GM18861 (cell line): ENCODE measurements at regions not wholly inside any gene's neighbourhood (a gene's known extent, or its start where the extent isn't known, plus 50 kb on each side); places are given as distances from the start of the nearest gene placed in this dataset.
"Not testable (repeated sequence)": the region's sequence is repeated elsewhere in the genome, so short reads cannot be mapped to it uniquely, and the experiment has no call there.

Source experiments
- ATAC-seq: cut with Tn5 transposase; IDR thresholded peaks from one replicate; pipeline ENCODE4 v1.9.1; 2021; ENCODE audit not compliant: unreplicated experiment

DNA sequence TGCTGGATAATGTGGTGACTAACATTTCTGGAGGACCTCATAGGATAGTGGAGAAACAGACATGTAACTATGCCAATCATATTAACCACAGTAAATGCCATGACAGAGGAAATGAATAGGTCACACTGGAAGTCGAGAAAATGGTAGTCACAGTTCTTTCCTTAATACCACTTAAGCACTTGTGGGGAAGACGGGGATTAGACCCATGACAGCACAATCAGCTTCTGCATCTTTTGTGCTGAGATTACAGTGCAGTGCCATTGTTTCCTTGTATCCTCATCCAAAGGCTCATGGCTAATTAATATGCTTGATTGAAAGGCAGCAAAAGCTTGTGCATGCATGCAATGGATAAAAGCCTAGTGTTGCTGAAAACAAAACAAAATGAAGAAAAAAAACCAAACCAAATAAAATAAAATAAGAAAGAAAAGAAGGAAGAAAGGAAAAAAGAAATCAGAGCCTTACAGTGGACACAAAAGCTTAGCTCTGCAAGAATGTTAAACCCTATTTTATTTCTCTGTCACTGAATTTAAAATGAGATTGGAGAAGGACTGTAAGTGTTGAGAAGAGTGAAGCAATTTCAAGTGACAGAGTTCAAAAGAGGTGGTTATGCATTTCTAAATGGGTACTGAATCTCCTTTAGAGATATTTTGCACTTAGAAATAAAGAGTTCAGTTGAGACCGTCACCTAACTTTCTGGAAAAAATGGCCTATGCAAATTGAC is 1011.9 kb downstream of the CDH8 start:
- ATAC-seq = no peak

DNA sequence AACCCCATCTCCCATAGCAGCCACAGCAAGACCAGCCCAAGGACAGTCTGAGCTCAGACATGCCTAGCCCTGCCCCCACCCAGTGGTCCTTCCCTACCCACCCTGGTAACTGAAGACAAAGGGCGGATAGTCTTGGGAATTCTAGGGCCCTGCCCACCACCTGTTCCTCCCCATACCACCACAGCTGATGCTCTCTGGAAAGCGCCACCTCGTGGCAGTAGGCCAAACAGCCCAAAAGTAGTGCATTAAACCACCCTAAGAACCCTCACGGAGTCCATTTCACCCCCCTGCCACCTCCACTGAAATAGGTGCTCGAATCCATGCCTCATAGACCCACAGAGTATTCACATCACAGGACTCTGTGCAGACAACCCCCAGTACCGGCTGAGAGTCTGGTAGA is 1021.4 kb downstream of the CDH8 start:
- ATAC-seq = no peak

DNA sequence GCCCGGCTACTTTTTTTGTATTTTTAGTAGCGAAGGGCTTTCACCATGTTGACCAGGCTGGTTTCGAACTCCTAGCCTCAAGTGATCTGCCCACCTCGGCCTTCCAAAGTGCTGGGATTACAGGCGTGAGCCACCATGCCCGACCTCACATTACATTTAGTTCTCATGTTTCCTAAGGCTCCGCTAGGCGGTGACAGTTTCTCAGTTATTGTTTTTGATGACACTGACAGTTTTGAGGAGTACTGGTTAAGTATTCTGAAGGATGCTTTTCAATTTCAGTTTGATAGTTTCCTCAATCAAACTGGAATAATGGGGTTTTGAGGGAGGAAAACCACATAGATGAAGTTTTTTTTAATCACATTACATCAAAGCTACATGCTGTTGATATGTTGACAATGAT is 1028.5 kb downstream of the CDH8 start:
- ATAC-seq = no peak

DNA sequence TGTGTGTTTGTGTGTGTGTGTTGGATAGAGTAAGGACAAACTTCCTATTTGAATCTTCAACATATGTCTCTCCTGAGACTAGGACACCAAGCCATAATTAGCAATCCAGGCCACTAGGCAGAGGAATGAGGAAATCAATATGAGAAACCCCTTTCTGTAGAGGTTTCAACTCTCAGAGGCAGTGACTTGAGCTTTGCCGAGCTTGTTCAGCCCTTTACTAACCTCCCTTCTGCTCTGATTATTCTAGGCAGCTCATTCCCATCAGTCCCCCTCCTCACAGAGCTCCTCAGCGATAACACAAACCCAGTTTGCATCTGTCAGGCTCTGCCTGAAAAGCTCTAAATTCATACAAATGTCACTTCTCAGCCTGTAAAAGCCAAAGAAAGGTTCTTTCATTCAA is 1030.3 kb downstream of the CDH8 start:
- no peak for ATAC-seq

DNA sequence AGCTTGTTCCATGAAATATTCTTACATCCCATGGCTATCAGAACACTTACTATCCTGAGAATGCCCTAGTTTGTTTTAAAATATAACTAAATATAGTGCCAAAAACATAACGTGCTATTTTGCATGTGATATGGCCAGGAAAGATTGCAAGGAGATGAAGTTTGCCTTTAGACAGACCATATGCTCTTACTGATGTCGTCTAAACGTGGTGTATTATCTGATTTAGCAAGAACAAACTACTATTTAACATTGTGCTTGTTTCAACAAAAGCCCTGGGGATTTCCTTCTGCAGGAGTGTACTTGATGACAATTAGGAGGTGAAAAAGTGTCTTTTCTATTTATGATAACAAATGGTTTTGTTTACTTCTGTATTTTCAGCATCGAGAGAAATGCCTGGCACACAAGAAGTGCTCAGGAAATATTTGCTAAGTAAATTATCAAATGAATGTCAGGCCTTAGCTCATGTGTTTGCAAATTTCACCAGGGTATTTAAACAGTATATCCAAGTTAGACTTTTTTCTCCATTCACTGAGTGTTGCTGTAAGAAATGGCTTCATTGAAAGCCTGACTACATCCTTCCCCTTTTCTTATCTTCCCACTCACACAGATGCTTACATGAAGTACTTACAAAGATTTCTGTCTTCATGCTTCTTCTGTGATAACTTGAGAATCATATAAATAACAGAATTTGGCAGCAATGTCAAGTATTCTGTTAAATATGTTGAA is 1033.6 kb downstream of the CDH8 start:
- no peak for ATAC-seq

DNA sequence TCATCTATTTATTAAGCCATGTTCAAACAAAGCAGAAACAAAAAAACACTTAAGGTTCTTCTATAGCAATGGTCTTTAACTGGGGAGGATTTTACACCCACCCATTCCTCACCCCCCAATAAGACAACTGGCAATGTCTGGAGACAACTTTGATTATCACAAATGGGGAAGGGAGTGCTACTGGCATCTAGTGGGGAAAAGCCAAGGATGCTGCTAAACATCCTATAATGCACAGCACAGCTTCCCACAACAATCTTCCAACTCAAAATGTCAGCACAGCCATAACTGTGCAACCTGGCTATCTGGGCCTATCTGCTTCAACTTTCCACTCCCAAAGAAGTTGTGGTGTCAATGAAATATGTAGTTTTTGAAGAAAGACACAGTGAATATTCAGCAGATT is 1044.4 kb downstream of the CDH8 start:
- no peak for ATAC-seq

DNA sequence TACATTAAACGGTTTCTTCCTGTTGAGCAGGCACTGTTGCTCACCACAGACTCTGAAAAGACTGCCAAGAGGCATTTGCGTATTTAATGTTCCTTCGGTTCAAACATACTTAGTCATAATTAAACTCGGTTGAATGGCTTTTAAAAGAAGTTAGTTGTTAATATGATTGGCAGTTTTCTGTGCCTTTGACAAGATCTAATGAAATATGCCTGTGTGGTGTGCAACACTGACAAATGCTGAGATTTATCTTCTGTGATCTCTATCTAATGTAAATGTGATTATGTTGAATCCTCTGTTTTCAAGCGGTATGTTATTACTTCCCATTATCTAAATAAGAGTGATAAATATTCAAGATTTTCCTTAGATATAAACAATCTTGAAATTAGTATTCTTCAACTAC is 1046.6 kb downstream of the CDH8 start:
- no peak for ATAC-seq

DNA sequence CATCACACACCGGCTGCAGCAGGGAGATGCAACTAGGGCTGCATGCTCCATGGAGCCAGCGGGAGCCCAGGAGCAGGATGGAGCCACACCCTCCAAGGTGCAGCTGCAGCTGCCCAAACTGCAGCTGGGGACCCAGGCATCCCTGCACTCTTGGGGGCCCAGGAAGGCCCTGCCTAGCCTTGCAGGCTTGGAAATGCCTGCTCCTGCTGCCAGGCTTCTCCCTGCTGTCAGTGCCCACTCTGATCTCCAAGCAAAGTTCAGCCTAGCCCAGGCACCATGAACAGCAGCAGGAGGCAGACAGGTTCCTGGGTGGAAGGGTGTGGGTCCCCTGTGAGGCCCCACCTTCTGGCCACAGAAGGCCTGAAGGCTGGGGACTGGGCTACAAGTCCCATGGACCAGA is 1057.1 kb downstream of the CDH8 start:
- ATAC-seq = no peak

DNA sequence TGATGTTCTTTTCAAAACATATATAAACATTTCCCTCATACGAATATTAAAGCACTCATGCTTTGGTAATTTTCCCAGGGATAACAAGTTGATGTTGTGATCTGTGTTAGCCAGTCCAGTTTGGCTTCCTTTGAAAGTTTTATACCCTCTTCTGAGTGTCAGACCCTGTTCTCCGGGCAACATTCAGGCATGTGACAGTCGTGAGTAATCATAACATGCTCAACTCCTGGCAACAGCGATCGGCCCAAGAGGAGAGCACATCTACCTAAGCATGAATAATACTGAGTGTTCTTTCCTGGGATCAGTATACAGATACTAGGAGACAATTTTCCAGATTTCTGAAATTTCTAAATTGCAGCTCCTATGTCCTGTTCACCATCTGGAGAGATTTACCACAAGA is 1086.4 kb downstream of the CDH8 start:
- no peak for ATAC-seq

DNA sequence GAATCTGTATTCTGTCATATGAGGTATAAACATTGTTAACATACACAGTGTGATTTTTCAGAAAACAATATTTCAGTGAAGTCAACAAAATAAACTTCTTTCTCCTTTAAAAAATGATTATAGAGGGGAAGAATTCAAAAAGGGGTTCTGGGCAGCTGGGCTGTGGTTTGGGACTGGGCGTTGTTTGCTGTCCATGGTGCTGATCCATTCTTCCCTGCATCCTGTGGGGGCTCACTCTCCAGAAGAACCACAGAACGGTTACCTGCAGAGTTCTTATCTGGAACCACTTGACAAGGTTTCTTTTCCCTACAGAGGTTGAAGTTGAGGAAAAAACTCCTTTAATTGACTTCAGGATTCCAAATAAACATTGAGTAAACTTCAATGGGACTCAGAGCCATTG is 1091.0 kb downstream of the CDH8 start:
- ATAC-seq = no peak

DNA sequence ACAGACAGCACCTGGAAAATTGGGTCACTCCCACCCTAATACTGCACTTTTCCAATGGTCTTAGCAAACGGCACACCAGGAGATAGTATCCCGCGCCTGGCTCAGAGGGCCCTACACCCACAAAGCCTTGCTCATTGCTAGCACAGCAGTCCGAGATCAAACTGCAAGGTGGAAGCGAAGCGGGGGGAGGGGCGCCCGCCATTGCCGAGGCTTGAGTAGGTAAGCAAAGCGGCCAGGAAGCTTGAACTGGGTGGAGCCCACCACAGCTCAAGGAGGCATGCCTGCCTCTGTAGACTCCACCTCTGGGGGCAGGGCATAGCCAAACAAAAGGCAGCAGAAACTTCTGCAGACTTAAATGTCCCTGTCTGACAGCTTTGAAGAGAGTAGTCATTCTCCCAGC is 1100.0 kb downstream of the CDH8 start:
- not testable (repeated sequence) for ATAC-seq

DNA sequence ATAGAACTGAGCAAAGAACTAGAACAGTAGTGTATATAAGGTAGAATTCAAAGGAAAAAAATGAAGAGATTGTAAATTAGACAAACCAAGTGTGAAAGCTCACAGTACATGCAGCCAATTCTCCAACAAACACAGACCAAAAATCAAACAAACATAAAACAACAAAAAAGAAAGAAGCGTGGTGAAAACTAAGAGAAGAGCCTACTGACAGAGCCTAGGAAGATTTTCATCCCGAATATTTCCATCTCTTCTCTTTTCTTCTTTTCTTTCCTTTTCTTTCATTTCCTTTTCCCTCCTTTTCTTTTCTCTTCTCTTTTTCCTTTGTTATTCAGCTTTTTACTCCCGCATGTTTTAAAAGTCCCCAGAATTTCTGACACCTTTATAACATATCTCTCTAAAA is 1103.6 kb downstream of the CDH8 start:
- no peak for ATAC-seq

DNA sequence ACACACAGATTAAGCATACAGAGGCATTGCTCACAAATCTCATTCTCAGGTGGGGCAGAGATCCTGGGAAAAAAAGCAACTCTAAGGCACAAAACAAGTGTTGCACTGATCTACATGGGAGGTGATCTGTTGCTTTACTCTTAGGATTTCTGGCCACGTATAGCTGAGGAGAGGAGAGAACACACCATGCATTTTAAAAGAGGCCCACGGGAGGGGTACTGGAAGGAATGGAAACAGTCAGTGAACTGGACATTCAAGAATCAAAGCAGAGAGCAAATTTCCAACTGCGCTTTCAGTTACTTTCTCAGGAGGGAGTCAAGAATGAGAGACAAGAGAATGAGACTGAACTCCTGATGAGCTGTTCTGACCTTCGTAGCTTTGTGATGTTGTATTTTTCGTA is 1105.9 kb downstream of the CDH8 start:
- ATAC-seq = no peak

DNA sequence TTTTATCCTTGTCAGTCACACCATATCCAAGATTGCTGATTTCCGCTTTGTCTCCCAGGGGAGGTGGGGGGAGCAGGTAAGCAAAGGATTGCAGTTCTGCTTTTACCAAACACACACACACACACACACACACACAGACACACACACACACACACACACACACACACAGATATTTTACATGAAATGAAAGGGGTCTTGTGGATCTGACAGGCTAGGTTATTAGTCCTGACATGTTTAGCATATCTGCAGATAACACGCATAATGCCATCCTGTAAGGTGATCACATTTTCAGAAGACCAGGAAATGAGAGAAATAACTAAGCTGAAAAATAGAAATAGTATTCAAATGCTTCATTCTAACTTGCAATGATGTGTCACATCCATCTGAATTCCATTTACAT is 1113.3 kb downstream of the CDH8 start:
- ATAC-seq = no peak

DNA sequence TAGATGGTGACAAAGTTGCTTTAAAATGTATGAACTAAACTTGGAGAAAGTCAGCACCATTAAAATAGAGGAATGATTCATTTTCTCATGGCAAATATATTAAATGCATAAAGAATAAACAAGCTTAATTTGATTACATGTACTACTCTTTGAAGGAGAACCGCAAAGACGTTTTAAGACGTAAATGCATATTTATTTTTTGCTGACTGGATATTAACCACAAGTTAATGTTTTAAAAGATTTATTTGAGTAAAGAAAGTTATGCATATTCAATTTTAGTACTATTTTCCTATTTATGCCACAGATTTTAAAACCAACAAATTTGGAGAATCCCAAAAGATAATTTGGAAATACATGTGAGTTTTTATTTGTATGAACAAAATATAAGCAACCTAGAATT is 1121.9 kb downstream of the CDH8 start:
- ATAC-seq = no peak

DNA sequence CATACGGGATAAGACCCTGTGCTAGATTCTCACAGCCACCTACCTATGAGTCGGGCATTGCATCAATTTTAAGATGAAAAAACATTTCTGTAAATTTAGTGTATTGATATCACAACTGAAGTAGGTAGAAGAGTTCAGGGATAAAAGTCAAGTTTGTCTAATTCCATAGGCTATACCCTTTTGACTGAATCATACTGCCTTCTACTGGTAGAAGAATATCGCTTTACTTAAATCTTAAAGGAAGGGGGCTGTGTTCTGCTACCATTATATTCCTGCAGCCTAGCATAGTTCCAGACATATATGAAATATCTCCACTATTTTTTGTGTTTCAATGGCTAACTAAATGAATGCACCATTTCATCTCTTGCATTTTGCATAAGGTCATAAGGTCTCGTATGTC is 1128.6 kb downstream of the CDH8 start:
- no peak for ATAC-seq

DNA sequence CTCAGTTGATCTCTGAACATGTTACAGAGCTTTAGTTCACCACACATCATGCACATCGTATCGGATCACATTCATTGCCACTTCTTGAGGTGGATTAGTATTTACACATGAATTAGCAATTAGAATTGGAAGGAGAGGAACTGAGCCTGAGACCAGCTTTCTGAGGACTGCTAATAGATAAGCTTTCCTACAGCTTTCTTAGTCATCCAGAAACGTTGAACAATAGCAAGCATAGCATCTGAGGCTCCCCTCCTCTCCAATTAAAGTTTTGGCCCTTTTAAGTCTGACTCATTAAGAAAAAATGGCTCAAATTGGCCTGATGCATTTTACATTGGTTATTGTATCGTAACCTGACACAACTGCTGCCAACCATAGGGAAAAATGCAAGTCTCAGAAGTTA is 1130.4 kb downstream of the CDH8 start:
- no peak for ATAC-seq

DNA sequence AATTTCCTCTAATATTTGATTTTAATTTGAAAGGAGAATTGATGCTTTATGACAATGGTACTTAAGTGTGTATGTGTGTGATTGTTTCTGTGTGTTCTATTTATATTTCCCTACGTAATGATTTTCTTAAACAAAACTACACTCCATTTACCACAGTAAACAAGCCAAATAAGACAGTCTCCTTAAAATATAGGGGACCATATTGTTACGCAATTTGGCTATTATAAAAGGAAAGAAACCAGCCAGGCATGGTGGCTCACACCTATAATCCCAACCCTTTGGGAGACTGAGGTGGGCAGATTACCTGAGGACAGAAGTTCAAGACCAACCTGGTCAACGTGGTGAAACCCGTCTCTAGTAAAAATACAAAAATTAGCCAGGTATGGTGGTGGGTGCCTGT is 1134.1 kb downstream of the CDH8 start:
- no peak for ATAC-seq

DNA sequence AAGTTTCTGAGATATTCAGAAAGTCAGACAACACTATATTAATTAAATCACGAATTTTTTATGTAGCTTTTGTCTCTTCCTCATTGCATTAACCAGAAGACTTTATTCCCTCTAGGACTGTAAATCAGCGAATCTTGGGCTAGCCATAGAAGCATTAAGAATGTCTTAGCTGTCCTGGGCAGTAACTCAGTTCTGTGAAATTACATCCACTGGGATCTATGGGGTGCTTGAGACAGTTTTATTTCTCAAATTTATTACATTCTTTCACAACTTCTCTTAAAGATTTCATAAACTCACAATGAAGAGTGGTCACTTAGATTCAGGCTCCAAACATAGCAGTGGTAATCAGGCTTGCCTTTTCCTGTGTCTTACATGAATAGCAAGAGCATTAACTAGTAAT is 1153.4 kb downstream of the CDH8 start:
- ATAC-seq = no peak

DNA sequence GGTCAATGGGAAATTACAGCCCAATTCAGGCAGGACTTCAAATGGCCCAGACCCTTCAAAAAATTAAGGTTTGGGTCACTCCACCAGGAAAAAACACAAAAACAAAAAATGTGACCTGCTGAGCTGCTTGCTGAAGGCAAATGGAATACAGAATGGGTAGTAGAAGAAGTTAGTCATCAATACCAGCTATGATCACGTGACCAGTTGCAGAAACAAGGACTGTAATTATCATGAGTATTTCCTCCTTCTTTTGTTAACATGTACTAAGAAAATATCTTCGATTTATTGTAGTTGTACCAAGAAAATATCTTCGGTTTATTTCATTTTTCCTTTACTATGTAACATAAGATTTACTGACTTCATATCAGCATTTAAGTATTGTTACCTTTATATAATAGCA is 1183.6 kb downstream of the CDH8 start:
- ATAC-seq = no peak

DNA sequence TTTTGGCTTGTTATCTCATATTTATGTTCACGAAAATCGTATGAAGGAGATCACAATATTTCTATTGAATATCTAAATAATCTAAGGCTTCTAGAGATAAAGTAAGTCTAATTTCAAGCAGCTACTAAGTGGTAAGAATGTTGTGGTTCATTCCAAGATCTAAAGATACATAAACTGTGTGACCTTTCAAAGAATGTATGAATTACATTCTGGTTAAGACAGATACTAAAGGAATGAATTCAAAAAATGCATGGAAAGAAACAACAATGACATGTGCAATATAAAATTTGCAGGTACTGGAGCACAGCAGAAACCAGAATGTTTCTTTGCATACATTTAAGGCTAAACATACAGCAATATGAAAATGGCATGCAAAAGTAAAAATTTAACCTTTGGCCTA is 1214.6 kb downstream of the CDH8 start:
- ATAC-seq = no peak

DNA sequence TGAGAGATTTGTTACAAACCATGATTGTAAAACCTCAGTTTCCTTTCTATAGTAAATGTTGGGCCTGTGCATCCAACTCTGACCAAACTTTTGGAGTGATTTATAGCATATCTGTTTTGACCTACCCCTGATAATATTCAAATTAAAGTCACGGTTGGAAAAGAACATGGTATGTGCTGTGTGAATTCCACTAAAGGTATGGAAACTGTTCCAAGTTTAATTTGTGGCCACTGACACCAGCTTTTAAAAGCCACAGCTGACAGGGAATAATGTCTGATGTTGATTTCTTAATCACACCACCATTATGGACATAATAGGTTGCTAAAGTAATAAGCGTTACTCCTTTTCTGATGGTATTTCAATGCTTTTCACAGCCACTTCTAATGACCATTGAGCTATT is 1215.9 kb downstream of the CDH8 start:
- ATAC-seq = no peak

DNA sequence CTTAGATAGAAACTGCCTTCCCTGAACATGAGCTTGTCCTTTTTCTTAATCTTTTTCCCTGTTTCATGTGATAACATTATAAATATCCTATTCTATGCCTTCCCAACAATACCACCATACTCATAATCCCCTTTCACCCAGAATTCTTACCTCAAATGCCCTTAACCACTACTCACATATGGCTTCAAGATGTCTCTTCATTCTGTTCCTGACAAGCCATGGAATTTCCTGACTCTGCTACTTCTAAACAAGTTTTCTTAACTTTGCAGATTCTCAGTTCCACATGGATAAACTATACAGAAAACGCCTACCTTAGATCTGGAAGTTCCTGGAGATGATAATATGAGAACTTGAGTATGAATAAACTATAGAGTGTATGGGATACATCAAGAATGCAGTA is 1217.8 kb downstream of the CDH8 start:
- ATAC-seq = no peak
